Suprapubic skin (tissue), 4 donors: ENCODE measurements at regions not wholly inside any gene's neighbourhood (a gene's known extent, or its start where the extent isn't known, plus 50 kb on each side); places are given as distances from the start of the nearest gene placed in this dataset.

Experiments
- DNase-seq, 2 donors: peaks; one replicate each; pipeline ENCODE4 v3.0.0-alpha.2; 2019; ENCODE audit warnings: low spot score in 2 of 2
- H3K27ac ChIP-seq: fragments of 200-600 bp; sonication (generic); one replicate; pipeline ENCODE4 v1.5.1; 2019
- H3K27me3 ChIP-seq: fragments of 200-600 bp; sonication (generic); one replicate; pipeline ENCODE4 v1.5.1; 2019
- H3K36me3 ChIP-seq: fragments of 200-600 bp; sonication (generic); one replicate; pipeline ENCODE4 v1.5.1; 2019
- H3K4me1 ChIP-seq: fragments of 200-600 bp; sonication (generic); one replicate; pipeline ENCODE4 v1.5.1; 2019
- H3K4me3 ChIP-seq: fragments of 200-600 bp; sonication (generic); one replicate; pipeline ENCODE4 v1.5.1; 2019; ENCODE audit warnings: mild to moderate bottlenecking
- H3K9me3 ChIP-seq: fragments of 200-600 bp; sonication (generic); one replicate; pipeline ENCODE4 v1.5.1; 2019
- CTCF ChIP-seq, 2 donors: fragments of 200-600 bp in 1 of 2; fragments of 450-650 bp in 1 of 2; sonication (generic) in 1 of 2; IDR thresholded peaks; one replicate each; pipeline ENCODE4 v1.5.1; 2016 to 2019; ENCODE audit warnings: antibody characterized with exemption in 2 of 2, mild to moderate bottlenecking in 1 of 2, moderate library complexity in 1 of 2
- EP300 ChIP-seq: sonication (generic); formaldehyde crosslinking; IDR thresholded peaks from one replicate; pipeline ENCODE4 v1.6.1; 2017; ENCODE audit warnings: antibody characterized with exemption
- POLR2A ChIP-seq, 2 donors: fragments of 450-650 bp; IDR thresholded peaks; one replicate each; pipeline ENCODE4 v1.6.1; 2017; ENCODE audit warnings: antibody characterized with exemption in 2 of 2, mild to moderate bottlenecking in 2 of 2, moderate library complexity in 2 of 2
- POLR2AphosphoS5 ChIP-seq, 3 donors: sonication (generic); formaldehyde crosslinking; IDR thresholded peaks; one replicate each; pipeline ENCODE4 v1.6.1; 2017; ENCODE audit warnings: antibody characterized with exemption in 3 of 3
- WGBS: methylation state at CpG from one replicate; pipeline ENCODE4 v1.1.5; 2018; 5-methylcytosine and 5-hydroxymethylcytosine counted together

DNA sequence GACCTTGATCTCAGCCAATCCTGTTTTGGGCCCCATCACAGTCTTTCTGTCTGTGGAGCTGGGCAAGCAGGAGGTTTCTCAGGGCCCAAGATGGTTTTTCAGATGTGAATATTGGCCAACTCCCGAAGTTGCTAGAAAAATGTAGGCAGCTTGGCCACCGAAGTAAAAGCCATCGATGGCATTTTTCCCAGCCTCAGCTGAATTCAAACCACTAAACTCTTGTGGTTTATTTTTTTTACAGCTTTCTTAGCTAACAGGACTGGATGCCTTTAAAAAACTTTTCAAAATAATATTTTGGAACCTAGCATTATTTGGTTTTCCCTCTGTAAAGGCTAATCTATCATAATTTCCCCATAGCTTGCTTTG lies 102.5 kb upstream of the ERCC6L2 start:
- no peak overlapping the region for H3K4me3 ChIP-seq

DNA sequence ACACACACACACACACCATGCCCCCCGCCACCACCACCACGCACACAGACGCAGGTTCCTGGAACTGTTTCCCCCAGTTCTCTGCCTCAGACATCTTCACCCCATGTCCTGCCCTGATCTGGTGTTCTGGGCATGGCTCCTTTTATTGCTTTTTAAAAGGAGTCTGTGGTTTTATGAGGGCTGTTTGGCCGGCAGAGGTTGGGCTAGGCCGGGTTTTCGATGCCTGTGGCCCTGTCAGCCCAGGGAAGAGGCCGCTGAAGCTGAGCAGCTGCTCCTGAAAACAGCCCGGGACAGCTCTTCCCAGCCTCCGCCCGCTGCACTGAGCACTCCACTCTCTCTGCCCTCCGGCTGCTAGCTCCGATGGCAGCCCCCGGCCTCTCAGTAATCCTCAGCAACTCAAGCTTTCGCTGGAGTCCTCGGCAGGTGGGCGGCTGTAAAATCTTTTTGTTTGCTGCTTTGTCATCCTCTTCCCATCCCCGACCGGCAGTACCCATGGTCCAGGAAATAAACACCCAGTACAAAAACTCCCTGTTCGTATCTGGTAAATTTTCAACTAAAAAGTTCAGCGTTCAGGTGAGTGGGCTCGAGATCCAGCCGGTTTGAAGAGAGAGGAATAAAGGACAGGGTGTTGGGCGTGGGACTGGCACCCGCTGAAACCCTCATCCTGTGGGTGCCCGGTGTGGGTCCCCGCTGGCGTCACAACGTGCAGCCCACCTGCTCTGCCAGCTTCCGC lies 103.0 kb upstream of the ERCC6L2 start:
- Histone ChIP-seq H3K27me3 (no peaks in the 10 kb centered on the region), H3K36me3 (no peaks in the 10 kb centered on the region), H3K27ac (peak overlapping the region; percentile 7), H3K4me1 (peaks cover 17% of the 10 kb centered on the region), H3K9me3 (no peaks in the 10 kb centered on the region), H3K4me3 (no peak overlapping the region)
- TF ChIP-seq POLR2AphosphoS5 (IDR thresholded peaks at IDR 0.05) = no peak
- TF ChIP-seq POLR2A (IDR thresholded peaks at IDR 0.05) = no peak
- 63% methylated on average over 24 of the region's 29 CpGs for WGBS
- DNase-seq = no peak

More for the DNA sequence above, 102.5 kb upstream of the ERCC6L2 start:
- H3K4me1 ChIP-seq = peaks cover 17% of the 10 kb centered on the region
- no peaks in the 10 kb centered on the region for H3K36me3 ChIP-seq
- WGBS = 52% methylated on average over 3 of the region's 3 CpGs
- DNase-seq = no peak
- no peak for TF ChIP-seq POLR2AphosphoS5 (IDR thresholded peaks at IDR 0.05)
- H3K27me3 ChIP-seq = no peaks in the 10 kb centered on the region
- no peak overlapping the region for H3K27ac ChIP-seq
- no peaks in the 10 kb centered on the region for H3K9me3 ChIP-seq

- peaks cover 17% of the 10 kb centered on the region for H3K4me1 ChIP-seq
- WGBS = 44% methylated on average over 20 of the region's 20 CpGs
- no peaks in the 10 kb centered on the region for H3K9me3 ChIP-seq
- H3K27me3 ChIP-seq = no peaks in the 10 kb centered on the region
- no peak overlapping the region for H3K4me3 ChIP-seq
- H3K27ac ChIP-seq = no peak overlapping the region
- peak in 1 of 2 donors; percentile 69 for DNase-seq
- no peaks in the 10 kb centered on the region for H3K36me3 ChIP-seq
- TF ChIP-seq POLR2A (IDR thresholded peaks at IDR 0.05) (no peak), EP300 (no peak), CTCF (IDR thresholded peaks at IDR 0.05) (no peak), POLR2AphosphoS5 (IDR thresholded peaks at IDR 0.05) (no peak)
These were observed 103.8 kb upstream of the ERCC6L2 start for GRCh38 chr9:95771556-95772246.

GRCh38 chr9:95770653-95771131 lies 104.8 kb upstream of the ERCC6L2 start:
- Histone ChIP-seq H3K4me3 (no peak overlapping the region), H3K27ac (no peak overlapping the region), H3K4me1 (peaks cover 17% of the 10 kb centered on the region), H3K36me3 (no peaks in the 10 kb centered on the region), H3K9me3 (no peaks in the 10 kb centered on the region), H3K27me3 (no peaks in the 10 kb centered on the region)
- DNase-seq = no peak
- 75% methylated on average over 7 of the region's 7 CpGs for WGBS
- no peak for TF ChIP-seq POLR2A (IDR thresholded peaks at IDR 0.05)

DNA sequence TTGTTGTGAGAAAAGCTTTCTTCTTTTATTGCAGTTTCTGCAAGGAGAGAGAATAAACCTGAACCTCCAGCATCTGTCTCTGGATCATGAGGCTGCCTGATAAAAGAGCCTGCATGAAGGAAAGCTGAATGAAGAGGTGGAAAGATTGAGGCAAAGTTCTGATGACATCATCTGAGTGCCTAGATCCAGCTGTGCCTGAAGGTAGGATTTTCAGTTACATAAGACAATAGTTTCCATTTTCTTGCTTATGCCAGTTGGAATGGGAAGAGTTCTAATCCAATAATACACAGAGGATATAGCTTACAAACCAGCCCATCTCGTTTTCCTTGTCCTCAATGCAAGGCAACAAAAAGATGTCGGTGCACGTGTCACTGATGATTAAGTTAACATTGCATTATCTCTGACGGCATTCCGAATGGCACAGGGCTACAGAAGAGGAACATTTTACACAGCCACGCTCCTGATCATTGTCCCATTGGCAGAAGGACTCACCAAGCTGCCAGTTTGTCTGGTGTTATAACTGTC lies 105.5 kb upstream of the ERCC6L2 start:
- WGBS = 69% methylated on average over 6 of the region's 6 CpGs
- Histone ChIP-seq H3K4me1 (peaks cover 17% of the 10 kb centered on the region), H3K27ac (no peak overlapping the region), H3K9me3 (no peaks in the 10 kb centered on the region), H3K36me3 (no peaks in the 10 kb centered on the region), H3K27me3 (no peaks in the 10 kb centered on the region), H3K4me3 (no peak overlapping the region)
- DNase-seq = no peak
- TF ChIP-seq POLR2AphosphoS5 (IDR thresholded peaks at IDR 0.05) (no peak), EP300 (no peak), CTCF (IDR thresholded peaks at IDR 0.05) (no peak), POLR2A (IDR thresholded peaks at IDR 0.05) (no peak)

GRCh38 chr9:95769473-95769872 lies 106.0 kb upstream of the ERCC6L2 start:
- H3K9me3 ChIP-seq = no peaks in the 10 kb centered on the region
- H3K4me1 ChIP-seq = peaks cover 17% of the 10 kb centered on the region
- H3K27ac ChIP-seq = no peak overlapping the region
- 100% methylated on average over 2 of the region's 2 CpGs for WGBS
- no peak for DNase-seq
- H3K4me3 ChIP-seq = no peak overlapping the region
- no peaks in the 10 kb centered on the region for H3K27me3 ChIP-seq
- H3K36me3 ChIP-seq = no peaks in the 10 kb centered on the region
- TF ChIP-seq POLR2AphosphoS5 (IDR thresholded peaks at IDR 0.05) = no peak
- no peak for TF ChIP-seq POLR2A (IDR thresholded peaks at IDR 0.05)
- TF ChIP-seq EP300 = no peak
- TF ChIP-seq CTCF (IDR thresholded peaks at IDR 0.05) = no peak
